ENCODE measurements at regions not wholly inside any gene's neighbourhood (a gene's known extent, or its start where the extent isn't known, plus 50 kb on each side); places are given as distances from the start of the nearest gene placed in this dataset.

GRCh38 chr12:92210071-92210470 is 64.4 kb upstream of the BTG1 start:
- H3K27ac Mint-ChIP-seq = no peak overlapping the region
- no peaks in the 10 kb centered on the region for H3K9me3 Mint-ChIP-seq
- H3K4me3 Mint-ChIP-seq = no peak overlapping the region
- peaks cover 36% of the 10 kb centered on the region for H3K4me1 Mint-ChIP-seq (ENCODE audit: low read depth)
- no peaks in the 10 kb centered on the region for H3K27me3 Mint-ChIP-seq (ENCODE audit: insufficient read depth)
- H3K36me3 Mint-ChIP-seq (ENCODE audit: low read depth) = no peaks in the 10 kb centered on the region
- no peak for DNase-seq
- TF ChIP-seq CTCF (IDR thresholded peaks at IDR 0.05) = no peak

- Mint-ChIP-seq H3K4me1 (ENCODE audit: low read depth) (peaks cover 36% of the 10 kb centered on the region), H3K27me3 (ENCODE audit: insufficient read depth) (no peaks in the 10 kb centered on the region), H3K9me3 (no peaks in the 10 kb centered on the region), H3K36me3 (ENCODE audit: low read depth) (no peaks in the 10 kb centered on the region), H3K4me3 (peak overlapping the region; percentile 52; the same call in 1 of the 2 replicates), H3K27ac (peak overlapping the region; percentile 51; the same call in 1 of the 2 replicates)
- peak; percentile 44 for DNase-seq
- no peak for TF ChIP-seq CTCF (IDR thresholded peaks at IDR 0.05)
Measured at GRCh38 chr12:92208613-92209121, 63.0 kb upstream of the BTG1 start.

- Mint-ChIP-seq H3K4me1 (ENCODE audit: low read depth) (peaks cover 36% of the 10 kb centered on the region), H3K27ac (no peak overlapping the region), H3K27me3 (ENCODE audit: insufficient read depth) (no peaks in the 10 kb centered on the region), H3K9me3 (no peaks in the 10 kb centered on the region), H3K4me3 (no peak overlapping the region), H3K36me3 (ENCODE audit: low read depth) (no peaks in the 10 kb centered on the region)
- no peak for DNase-seq
- TF ChIP-seq CTCF (IDR thresholded peaks at IDR 0.05) = no peak
Measured at GRCh38 chr12:92206596-92206995, 61.0 kb upstream of the BTG1 start.

DNA sequence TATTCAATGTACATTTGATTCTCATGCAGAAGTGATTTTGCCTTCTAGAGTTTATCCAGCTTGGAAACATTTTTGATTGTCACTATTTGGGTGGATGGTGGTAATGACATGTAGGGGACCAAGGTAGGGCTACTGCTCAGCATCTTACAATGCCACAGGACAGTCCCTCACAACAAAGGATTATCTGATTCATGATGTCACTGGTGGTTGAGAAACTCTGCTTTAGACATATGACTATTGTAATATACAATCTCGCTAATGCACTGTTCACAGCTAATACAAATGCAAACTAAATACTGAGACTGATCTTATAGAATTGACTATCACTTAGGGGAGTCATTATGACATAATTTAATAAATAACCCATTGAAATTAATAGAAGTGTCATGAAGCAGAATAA is 60.4 kb upstream of the BTG1 start:
- H3K36me3 Mint-ChIP-seq (ENCODE audit: low read depth) = no peaks in the 10 kb centered on the region
- TF ChIP-seq CTCF (IDR thresholded peaks at IDR 0.05) = no peak
- no peaks in the 10 kb centered on the region for H3K9me3 Mint-ChIP-seq
- no peak overlapping the region for H3K4me3 Mint-ChIP-seq
- no peaks in the 10 kb centered on the region for H3K27me3 Mint-ChIP-seq (ENCODE audit: insufficient read depth)
- no peak for DNase-seq
- no peak overlapping the region for H3K27ac Mint-ChIP-seq
- peaks cover 36% of the 10 kb centered on the region for H3K4me1 Mint-ChIP-seq (ENCODE audit: low read depth)

DNA sequence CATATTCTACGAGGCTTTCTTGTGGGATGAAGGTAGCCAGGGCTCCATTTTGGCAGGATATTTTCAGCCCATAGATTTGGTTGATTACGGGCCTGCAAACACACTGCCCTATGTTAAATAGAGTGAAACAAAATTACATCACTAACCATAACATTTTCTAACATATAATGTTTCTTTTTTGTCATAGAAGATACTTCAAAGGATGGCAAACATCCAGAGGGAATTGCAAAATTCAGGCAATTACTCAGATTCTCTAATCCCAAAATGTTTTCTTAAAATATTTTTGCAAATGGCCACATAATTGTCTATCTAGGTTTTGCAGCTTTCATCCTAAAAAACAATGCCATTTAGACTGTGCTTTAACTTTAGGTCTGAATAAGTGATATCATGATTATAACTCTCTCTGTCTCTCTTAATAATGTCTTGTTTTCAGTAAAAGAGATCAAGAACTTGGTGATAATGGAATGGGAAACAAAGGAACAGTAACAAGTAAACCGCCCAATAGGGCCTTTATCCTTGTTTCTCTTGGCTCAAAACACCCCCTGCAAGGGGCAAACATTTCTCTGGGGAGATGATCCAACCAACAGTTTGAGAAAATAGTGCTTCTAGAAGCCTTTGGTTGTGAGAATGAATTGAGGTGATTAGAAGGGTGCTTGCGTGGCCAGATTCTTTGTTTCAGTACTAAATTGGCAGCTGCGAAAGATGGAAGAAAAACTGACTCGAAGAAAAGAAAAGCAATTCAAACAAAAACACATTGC is 54.4 kb upstream of the BTG1 start:
- H3K9me3 Mint-ChIP-seq = no peaks in the 10 kb centered on the region
- no peaks in the 10 kb centered on the region for H3K4me1 Mint-ChIP-seq (ENCODE audit: low read depth)

More for the DNA sequence above, 54.4 kb upstream of the BTG1 start:
- Mint-ChIP-seq H3K4me3 (no peak overlapping the region), H3K27ac (no peak overlapping the region), H3K36me3 (ENCODE audit: low read depth) (no peaks in the 10 kb centered on the region), H3K27me3 (ENCODE audit: insufficient read depth) (no peaks in the 10 kb centered on the region; the same call in 1 of the 2 replicates)
- DNase-seq = no peak
- TF ChIP-seq CTCF (IDR thresholded peaks at IDR 0.05) = no peak

Data from HFFc6 (cell line).